GM12874 (cell line): ENCODE measurements at regions not wholly inside any gene's neighbourhood (a gene's known extent, or its start where the extent isn't known, plus 50 kb on each side); places are given as distances from the start of the nearest gene placed in this dataset.

Source experiments
- TF ChIP-seq, protein P1 (sequence below): IDR thresholded peaks from 2 replicates; pipeline ENCODE4 v1.5.1; 2011; ENCODE audit warnings: low read depth, mild to moderate bottlenecking, control low read depth, low read length, moderate library complexity; ENCODE audit not compliant: insufficient read depth

DNA sequence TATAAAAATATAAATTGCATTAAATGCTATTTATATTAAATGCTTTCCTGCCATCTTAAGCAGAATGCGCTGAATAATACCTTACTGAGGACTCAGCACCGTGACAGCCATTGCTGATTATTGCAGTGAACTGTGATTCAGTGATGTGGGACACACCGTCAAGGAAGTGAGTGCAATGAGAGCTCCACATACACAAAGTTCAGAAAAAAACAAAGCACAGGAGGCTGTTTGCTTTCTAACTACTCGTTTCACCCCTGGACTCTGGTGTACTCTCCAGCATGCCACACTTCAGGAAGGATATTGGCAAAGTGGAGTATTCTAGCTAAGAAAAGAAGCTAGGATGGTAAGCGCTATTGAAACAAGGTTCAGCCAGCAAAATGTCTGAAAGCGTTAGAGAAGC is 57.4 kb upstream of the CXADR start:
- TF ChIP-seq, protein P1, sequence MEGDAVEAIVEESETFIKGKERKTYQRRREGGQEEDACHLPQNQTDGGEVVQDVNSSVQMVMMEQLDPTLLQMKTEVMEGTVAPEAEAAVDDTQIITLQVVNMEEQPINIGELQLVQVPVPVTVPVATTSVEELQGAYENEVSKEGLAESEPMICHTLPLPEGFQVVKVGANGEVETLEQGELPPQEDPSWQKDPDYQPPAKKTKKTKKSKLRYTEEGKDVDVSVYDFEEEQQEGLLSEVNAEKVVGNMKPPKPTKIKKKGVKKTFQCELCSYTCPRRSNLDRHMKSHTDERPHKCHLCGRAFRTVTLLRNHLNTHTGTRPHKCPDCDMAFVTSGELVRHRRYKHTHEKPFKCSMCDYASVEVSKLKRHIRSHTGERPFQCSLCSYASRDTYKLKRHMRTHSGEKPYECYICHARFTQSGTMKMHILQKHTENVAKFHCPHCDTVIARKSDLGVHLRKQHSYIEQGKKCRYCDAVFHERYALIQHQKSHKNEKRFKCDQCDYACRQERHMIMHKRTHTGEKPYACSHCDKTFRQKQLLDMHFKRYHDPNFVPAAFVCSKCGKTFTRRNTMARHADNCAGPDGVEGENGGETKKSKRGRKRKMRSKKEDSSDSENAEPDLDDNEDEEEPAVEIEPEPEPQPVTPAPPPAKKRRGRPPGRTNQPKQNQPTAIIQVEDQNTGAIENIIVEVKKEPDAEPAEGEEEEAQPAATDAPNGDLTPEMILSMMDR: no peak

DNA sequence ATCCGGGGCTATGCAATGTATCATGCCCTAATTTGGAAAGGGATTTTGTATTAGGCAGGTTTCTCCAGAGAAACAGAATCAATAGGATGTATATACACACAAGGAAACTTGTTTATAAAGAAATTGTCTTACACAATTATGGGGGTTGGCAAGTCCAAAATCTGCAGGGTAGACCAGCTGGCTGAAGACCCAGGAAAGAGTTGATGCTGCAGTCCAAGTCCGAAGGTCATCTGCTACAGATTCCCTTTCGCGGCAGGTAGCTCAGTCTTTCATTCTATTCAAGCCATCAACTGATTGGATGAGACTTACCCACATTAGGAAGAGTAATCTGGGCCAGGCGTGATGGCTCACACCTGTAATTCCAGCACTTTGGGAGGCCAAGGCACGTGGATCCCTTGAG is 54.6 kb upstream of the CXADR start:
- TF ChIP-seq, protein P1: no peak

DNA sequence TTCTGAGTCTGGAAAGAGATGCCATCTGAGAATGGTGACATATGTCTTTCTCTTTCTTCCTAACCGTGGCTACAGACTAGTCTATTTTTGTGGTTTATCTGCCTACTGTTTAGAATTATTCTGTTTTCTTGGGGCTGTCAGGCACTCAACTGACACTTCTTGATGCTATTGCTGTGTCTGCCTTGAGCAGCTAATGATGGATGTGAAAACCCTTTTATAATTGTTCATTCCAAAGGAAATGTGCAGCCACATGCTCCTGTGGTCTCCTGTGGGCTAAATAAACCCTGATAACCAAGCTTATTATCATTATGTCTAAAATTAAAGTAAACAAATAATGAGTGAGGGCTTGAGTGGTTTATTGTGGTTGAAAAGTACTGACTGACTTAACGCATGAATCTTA is 52.7 kb upstream of the CXADR start:
- TF ChIP-seq, protein P1: no peak

DNA sequence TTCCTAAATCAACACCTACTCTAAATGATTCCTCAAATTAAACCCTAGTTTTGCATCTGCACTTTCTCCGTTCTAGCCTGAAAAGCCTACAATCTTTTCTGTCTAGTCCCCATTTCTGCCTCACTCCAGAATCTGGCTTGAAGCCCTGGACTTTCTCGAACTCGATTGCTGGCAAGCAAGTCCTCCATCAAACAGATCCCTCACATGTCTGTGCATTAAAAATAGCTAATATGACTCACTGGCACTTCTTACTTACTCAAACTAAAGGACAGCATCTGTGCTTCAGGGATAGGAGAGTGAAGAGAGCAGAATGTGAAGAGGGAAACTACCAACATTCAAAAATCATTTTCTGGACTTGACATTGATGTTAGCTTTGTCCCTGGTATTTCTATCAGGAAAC is 51.8 kb upstream of the CXADR start:
- TF ChIP-seq, protein P1: no peak

DNA sequence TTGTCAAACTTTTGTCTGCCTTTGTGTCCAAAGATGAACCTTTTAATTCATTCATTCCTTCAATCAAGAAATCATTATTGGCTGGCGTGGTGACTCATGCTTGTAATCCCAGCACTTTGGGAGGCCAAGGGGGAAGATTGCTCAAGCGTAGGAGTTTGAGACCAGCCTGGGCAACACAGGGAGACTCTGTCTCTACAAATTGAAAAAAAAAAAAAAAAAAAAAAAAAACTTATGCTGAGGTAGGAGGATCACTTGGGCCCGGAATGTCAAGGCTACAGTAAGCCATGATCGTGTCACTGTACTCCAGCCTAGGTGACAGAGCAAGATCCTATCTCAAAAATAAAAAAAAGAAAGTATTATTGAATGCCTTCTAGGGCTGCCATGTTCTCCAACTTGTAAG is 51.3 kb upstream of the CXADR start:
- TF ChIP-seq, protein P1: no peak

DNA sequence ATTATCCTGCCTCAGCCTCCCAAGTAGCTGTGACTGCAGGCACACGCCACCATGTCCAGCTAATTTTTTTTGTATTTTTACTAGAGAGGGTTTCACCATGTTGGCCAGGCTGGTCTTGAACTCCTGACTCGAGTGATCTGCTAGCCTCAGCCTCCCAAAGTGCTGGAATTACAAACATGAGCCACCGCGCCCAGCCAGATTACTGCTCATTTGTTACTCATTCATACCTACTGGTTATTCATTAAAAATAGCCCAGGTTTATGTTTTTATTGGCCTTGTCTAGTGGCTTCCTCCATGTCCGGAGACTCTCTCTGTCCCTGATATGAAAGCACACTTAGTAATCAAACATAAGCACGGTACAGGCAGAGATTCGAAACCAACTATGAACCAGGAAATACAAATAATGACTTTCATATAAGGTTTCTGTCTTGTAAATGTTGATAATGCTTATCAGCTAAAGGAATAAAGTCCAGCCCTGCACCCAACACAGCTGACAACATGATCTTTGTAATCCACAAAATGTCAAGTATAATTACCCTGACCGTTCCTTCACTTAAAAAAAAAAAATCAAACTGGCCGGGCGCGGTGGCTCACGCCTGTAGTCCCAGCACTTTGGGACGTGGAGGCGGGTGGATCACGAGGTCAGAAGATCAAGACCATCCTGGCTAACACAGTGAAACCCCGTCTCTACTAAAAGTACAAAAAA is 50.4 kb upstream of the CXADR start:
- TF ChIP-seq, protein P1: no peak
